CD14-positive monocyte (primary cell): ENCODE measurements at regions not wholly inside any gene's neighbourhood (a gene's known extent, or its start where the extent isn't known, plus 50 kb on each side); places are given as distances from the start of the nearest gene placed in this dataset.

ENCODE experiments used
- DNase-seq, 3 donors: peaks; one replicate each; pipeline ENCODE4 v3.0.0-alpha.2; 2011 to 2022
- H2AFZ ChIP-seq: 2 replicates; pipeline ENCODE4 v1.6.0; 2012; ENCODE audit warnings: mild to moderate bottlenecking, low read depth, low read length, inconsistent platforms; ENCODE audit not compliant: insufficient read depth, poor library complexity, severe bottlenecking
- H3K27ac ChIP-seq, 2 donors: 1 replicate in 1 of 2; 2 replicates in 1 of 2; pipeline ENCODE4 v1.5.1; 2012 to 2013; ENCODE audit warnings: low read length in 2 of 2, control low read depth in 1 of 2, inconsistent platforms in 1 of 2, low read depth in 1 of 2, mild to moderate bottlenecking in 1 of 2
- H3K27me3 ChIP-seq, 2 donors: one replicate each; pipeline versions ENCODE4 v1.6.0 to v1.6.1; 2011 to 2013; ENCODE audit warnings: low read length in 2 of 2; ENCODE audit not compliant: control insufficient read depth in 2 of 2, insufficient read depth in 2 of 2
- H3K36me3 ChIP-seq, 2 donors: replicated peaks in 1 of 2; 1 replicate in 1 of 2; 2 replicates in 1 of 2; pipeline versions ENCODE4 v1.5.1 to v1.6.1; 2012 to 2013; ENCODE audit warnings: low read length in 2 of 2, control low read depth in 1 of 2, inconsistent platforms in 1 of 2, mild to moderate bottlenecking in 1 of 2; ENCODE audit not compliant: insufficient read depth in 2 of 2, control insufficient read depth in 1 of 2
- H3K4me1 ChIP-seq, 2 donors: 1 replicate in 1 of 2; 2 replicates in 1 of 2; pipeline versions ENCODE4 v1.5.1 to v1.6.1; 2012 to 2013; ENCODE audit warnings: low read length in 2 of 2, control low read depth in 1 of 2, inconsistent platforms in 1 of 2, mild to moderate bottlenecking in 1 of 2, moderate library complexity in 1 of 2; ENCODE audit not compliant: insufficient read depth in 2 of 2, control insufficient read depth in 1 of 2
- H3K4me2 ChIP-seq: replicated peaks from 2 replicates; pipeline ENCODE3; 2012; ENCODE audit warnings: low read length, moderate library complexity, mild to moderate bottlenecking; ENCODE audit not compliant: poor library complexity, severe bottlenecking; ENCODE audit errors: extremely low read depth
- H3K4me3 ChIP-seq, 3 experiments: fragments of 200-600 bp in 1 of 3; sonication (generic) in 1 of 3; replicated peaks in 1 of 3; 1 replicate in 2 of 3; 2 replicates in 1 of 3; pipeline ENCODE4 v1.5.1; 2011 to 2013; ENCODE audit warnings: low read length in 3 of 3, mild to moderate bottlenecking in 3 of 3, control low read depth in 2 of 3, low read depth in 2 of 3, inconsistent platforms in 1 of 3, moderate library complexity in 1 of 3
- H3K79me2 ChIP-seq: 2 replicates; pipeline ENCODE4 v1.6.0; 2012; ENCODE audit warnings: mild to moderate bottlenecking, control low read depth, inconsistent platforms, low read length, moderate library complexity; ENCODE audit not compliant: insufficient read depth
- H3K9ac ChIP-seq: 2 replicates; pipeline ENCODE4 v1.6.0; 2017; ENCODE audit warnings: low read length, mild to moderate bottlenecking; ENCODE audit not compliant: insufficient read depth, poor library complexity, severe bottlenecking
- H3K9me3 ChIP-seq, 2 donors: replicated peaks in 1 of 2; 1 replicate in 1 of 2; 2 replicates in 1 of 2; pipeline versions ENCODE4 v1.5.1 to v1.6.1; 2012 to 2013; ENCODE audit warnings: low read length in 2 of 2, control low read depth in 1 of 2; ENCODE audit not compliant: control insufficient read depth in 1 of 2, insufficient read depth in 1 of 2
- H4K20me1 ChIP-seq: 2 replicates; pipeline ENCODE4 v1.6.0; 2012; ENCODE audit warnings: mild to moderate bottlenecking, low read length, control low read depth, moderate library complexity; ENCODE audit not compliant: insufficient read depth
- H3K27ac Mint-ChIP-seq, 7 donors: one replicate each; pipeline ENCODE4 v1.8.0; 2020; ENCODE audit warnings: mild to moderate bottlenecking in 7 of 7, mixed read lengths in 7 of 7, moderate library complexity in 6 of 7, inconsistent platforms in 2 of 7
- H3K27me3 Mint-ChIP-seq, 3 donors: one replicate each; pipeline ENCODE4 v1.8.0; 2021 to 2022; ENCODE audit warnings: low read depth in 3 of 3, mild to moderate bottlenecking in 3 of 3, mixed read lengths in 3 of 3, moderate library complexity in 3 of 3, inconsistent platforms in 1 of 3
- H3K36me3 Mint-ChIP-seq, 2 donors: one replicate each; pipeline ENCODE4 v1.8.0; 2020; ENCODE audit warnings: mixed read lengths in 2 of 2, inconsistent platforms in 1 of 2, mild to moderate bottlenecking in 1 of 2
- H3K4me1 Mint-ChIP-seq: one replicate; pipeline ENCODE4 v1.8.0; 2020; ENCODE audit warnings: mild to moderate bottlenecking, mixed read lengths
- H3K4me3 Mint-ChIP-seq, 2 donors: one replicate each; pipeline ENCODE4 v1.8.0; 2020; ENCODE audit warnings: mild to moderate bottlenecking in 2 of 2, mixed read lengths in 2 of 2, moderate library complexity in 1 of 2
- H3K9me3 Mint-ChIP-seq, 7 donors: one replicate each; pipeline ENCODE4 v1.8.0; 2020 to 2022; ENCODE audit warnings: mixed read lengths in 7 of 7, mild to moderate bottlenecking in 6 of 7, moderate library complexity in 6 of 7, inconsistent platforms in 2 of 7
- WGBS: methylation state at CpG from one replicate; pipeline ENCODE4 v1.1.5; 2013; ENCODE audit warnings: missing lambda C conversion rate; ENCODE audit not compliant: insufficient coverage; 5-methylcytosine and 5-hydroxymethylcytosine counted together
- intact Hi-C, 2 donors: fragments of 100-400 bp; cut with micrococcal nuclease; formaldehyde crosslinking; loops; one replicate each; pipeline versions ENCODE4 v1.15.0 to v1.15.1; 2023
- TF ChIP-seq, protein P1 (sequence below): fragments of 200-600 bp; IDR thresholded peaks from one replicate; pipeline ENCODE4 v1.8.0; 2022; ENCODE audit warnings: antibody characterized with exemption, mild to moderate bottlenecking

DNA sequence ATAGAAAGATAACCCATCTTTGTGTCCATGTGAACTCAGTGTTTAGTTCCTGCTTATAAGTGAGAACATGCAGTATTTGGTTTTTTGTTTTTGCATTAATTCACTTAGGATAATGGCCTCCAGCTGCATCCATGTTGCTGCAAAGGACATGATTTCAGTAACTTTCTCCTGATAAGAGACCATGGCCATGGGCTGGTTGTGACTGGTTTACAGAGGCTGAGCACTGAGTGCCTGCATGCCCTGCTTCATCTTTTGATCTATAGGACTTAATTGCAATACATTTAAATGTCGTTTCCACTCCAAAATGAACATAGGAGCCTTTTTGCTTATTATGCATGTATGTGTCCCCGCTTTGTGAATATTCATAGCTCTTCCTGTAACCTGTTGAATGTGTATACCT, 101.3 kb upstream of the IGFBP3 start:
- peaks cover 0 to 3% (median 2%) of the 10 kb centered on the region in 3 donors for H3K27me3 Mint-ChIP-seq
- H3K36me3 Mint-ChIP-seq: no peaks in the 10 kb centered on the region

DNA sequence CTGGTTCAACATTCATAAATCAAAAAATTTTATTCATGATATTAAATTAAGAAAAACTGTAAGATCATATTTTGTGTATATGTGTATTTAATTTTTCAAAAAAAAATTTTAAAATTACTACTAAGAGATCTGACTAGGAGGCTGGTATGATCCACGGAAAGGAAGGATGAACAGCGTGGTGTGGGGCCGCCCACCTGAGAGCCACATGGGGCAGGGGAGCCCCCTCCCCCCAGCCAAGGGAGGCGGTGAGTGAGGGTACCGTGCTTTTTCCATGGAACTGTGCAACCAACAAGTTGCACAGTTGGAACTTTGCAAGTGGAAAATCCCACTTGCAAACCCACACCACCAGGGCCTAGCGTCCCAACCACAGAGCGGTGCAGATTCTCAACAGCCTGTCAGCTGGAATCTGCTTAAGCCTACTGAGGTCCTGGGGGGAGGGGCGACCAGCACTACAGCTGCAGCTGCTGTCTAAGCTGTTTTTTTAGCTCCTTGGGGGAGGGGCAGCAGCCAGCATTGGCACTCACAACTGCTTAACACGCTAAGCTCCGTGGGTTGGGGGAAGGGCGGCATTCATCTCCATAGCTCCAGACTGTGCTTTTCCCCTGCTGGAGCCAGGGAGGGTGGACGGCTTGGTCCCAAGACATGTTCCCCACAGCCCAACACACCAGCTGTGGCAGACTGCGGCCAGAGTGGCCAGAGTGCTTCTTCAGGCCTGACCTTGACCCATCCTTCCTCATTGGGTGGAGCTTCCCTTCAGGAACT, 94.2 kb upstream of the IGFBP3 start:
- Histone ChIP-seq H3K36me3 (no peaks in the 10 kb centered on the region), H3K4me2 (no peak overlapping the region), H3K9me3 (peaks cover 0 to 7% of the 10 kb centered on the region in 2 donors), H3K27ac (no peak overlapping the region), H3K9ac (no peak overlapping the region), H3K4me3 (no peak overlapping the region), H2AFZ (no peak overlapping the region), H3K79me2 (no peaks in the 10 kb centered on the region), H4K20me1 (no peaks in the 10 kb centered on the region), H3K4me1 (no peaks in the 10 kb centered on the region), H3K27me3 (no peaks in the 10 kb centered on the region)
- no peak for DNase-seq
- TF ChIP-seq, protein P1, sequence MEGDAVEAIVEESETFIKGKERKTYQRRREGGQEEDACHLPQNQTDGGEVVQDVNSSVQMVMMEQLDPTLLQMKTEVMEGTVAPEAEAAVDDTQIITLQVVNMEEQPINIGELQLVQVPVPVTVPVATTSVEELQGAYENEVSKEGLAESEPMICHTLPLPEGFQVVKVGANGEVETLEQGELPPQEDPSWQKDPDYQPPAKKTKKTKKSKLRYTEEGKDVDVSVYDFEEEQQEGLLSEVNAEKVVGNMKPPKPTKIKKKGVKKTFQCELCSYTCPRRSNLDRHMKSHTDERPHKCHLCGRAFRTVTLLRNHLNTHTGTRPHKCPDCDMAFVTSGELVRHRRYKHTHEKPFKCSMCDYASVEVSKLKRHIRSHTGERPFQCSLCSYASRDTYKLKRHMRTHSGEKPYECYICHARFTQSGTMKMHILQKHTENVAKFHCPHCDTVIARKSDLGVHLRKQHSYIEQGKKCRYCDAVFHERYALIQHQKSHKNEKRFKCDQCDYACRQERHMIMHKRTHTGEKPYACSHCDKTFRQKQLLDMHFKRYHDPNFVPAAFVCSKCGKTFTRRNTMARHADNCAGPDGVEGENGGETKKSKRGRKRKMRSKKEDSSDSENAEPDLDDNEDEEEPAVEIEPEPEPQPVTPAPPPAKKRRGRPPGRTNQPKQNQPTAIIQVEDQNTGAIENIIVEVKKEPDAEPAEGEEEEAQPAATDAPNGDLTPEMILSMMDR: no peak
- no peak overlapping the region for H3K27ac Mint-ChIP-seq
- H3K4me3 Mint-ChIP-seq: no peak overlapping the region
- peaks cover 0 to 8% (median 2%) of the 10 kb centered on the region in 7 donors for H3K9me3 Mint-ChIP-seq
- no peaks in the 10 kb centered on the region for H3K36me3 Mint-ChIP-seq
- WGBS: 86% methylated on average over 3 of the region's 13 CpGs
- H3K27me3 Mint-ChIP-seq: peaks cover 0 to 1% (median 0%) of the 10 kb centered on the region in 3 donors
- no peaks in the 10 kb centered on the region for H3K4me1 Mint-ChIP-seq
- intact Hi-C loops: no loop called here

More for the DNA sequence above, 101.3 kb upstream of the IGFBP3 start:
- H3K36me3 ChIP-seq: no peaks in the 10 kb centered on the region
- H3K27me3 ChIP-seq: no peaks in the 10 kb centered on the region
- H3K4me1 ChIP-seq: no peaks in the 10 kb centered on the region
- Mint-ChIP-seq H3K27ac (no peak overlapping the region), H3K9me3 (peaks cover 0 to 4% (median 0%) of the 10 kb centered on the region in 7 donors), H3K4me1 (no peaks in the 10 kb centered on the region), H3K4me3 (no peak overlapping the region)
- H3K4me2 ChIP-seq: no peak overlapping the region
- H3K9ac ChIP-seq: no peak overlapping the region
- intact Hi-C loops: no loop called here
- DNase-seq: no peak
- no peaks in the 10 kb centered on the region for H3K9me3 ChIP-seq
- H3K79me2 ChIP-seq: no peaks in the 10 kb centered on the region
- H3K27ac ChIP-seq: no peak overlapping the region
- no peak overlapping the region for H2AFZ ChIP-seq
- no peaks in the 10 kb centered on the region for H4K20me1 ChIP-seq
- WGBS: no CpG with 5 or more reads among the region's 2 CpGs
- H3K4me3 ChIP-seq: no peak overlapping the region
- TF ChIP-seq, protein P1: no peak
